ENCODE measurements at regions not wholly inside any gene's neighbourhood (a gene's known extent, or its start where the extent isn't known, plus 50 kb on each side); places are given as distances from the start of the nearest gene placed in this dataset.

- ChIA-PET POLR2A (no interaction called here), CTCF (no interaction called here)
- no peak overlapping the region for H3K27ac ChIP-seq (ENCODE audit: low read depth, low read length)
- no peak overlapping the region for H3K4me3 ChIP-seq (ENCODE audit: low read depth, low read length)
- no peak for TF ChIP-seq CTCF (IDR thresholded peaks at IDR 0.05; ENCODE audit: low read depth, low read length)
- H3K9me3 ChIP-seq (ENCODE audit: control insufficient read depth, insufficient read depth, low read length): no peaks in the 10 kb centered on the region
- no peak for DNase-seq (ENCODE audit: low read depth, low spot score)
- no peaks in the 10 kb centered on the region for H3K27me3 ChIP-seq (ENCODE audit: control insufficient read depth, insufficient read depth, low read length)
These were observed 399.7 kb upstream of the MCTP2 start for GRCh38 chr15:93831641-93832040.

- CTCF ChIA-PET: no interaction called here
- POLR2A ChIA-PET: no interaction called here
These were observed 400.9 kb upstream of the MCTP2 start for GRCh38 chr15:93830221-93831080.

GRCh38 chr15:93829115-93829870 is 402.1 kb upstream of the MCTP2 start:
- POLR2A ChIA-PET: no interaction called here
- H3K27ac ChIP-seq (ENCODE audit: low read depth, low read length): no peak overlapping the region

More at GRCh38 chr15:93830221-93831080, 400.9 kb upstream of the MCTP2 start:
- DNase-seq (ENCODE audit: low read depth, low spot score): no peak
- H3K27ac ChIP-seq (ENCODE audit: low read depth, low read length): no peak overlapping the region
- no peak for TF ChIP-seq CTCF (IDR thresholded peaks at IDR 0.05; ENCODE audit: low read depth, low read length)
- no peak overlapping the region for H3K4me3 ChIP-seq (ENCODE audit: low read depth, low read length)
- no peaks in the 10 kb centered on the region for H3K9me3 ChIP-seq (ENCODE audit: control insufficient read depth, insufficient read depth, low read length)
- H3K27me3 ChIP-seq (ENCODE audit: control insufficient read depth, insufficient read depth, low read length): no peaks in the 10 kb centered on the region

GRCh38 chr15:93826790-93827189 is 404.6 kb upstream of the MCTP2 start:
- TF ChIP-seq CTCF (IDR thresholded peaks at IDR 0.05; ENCODE audit: low read depth, low read length): no peak
- DNase-seq (ENCODE audit: low read depth, low spot score): no peak
- CTCF ChIA-PET: no interaction called here
- POLR2A ChIA-PET: no interaction called here
- Histone ChIP-seq H3K9me3 (ENCODE audit: control insufficient read depth, insufficient read depth, low read length) (no peaks in the 10 kb centered on the region), H3K27ac (ENCODE audit: low read depth, low read length) (no peak overlapping the region), H3K27me3 (ENCODE audit: control insufficient read depth, insufficient read depth, low read length) (no peaks in the 10 kb centered on the region), H3K4me3 (ENCODE audit: low read depth, low read length) (no peak overlapping the region)

More at GRCh38 chr15:93829115-93829870, 402.1 kb upstream of the MCTP2 start:
- no peak for TF ChIP-seq CTCF (IDR thresholded peaks at IDR 0.05; ENCODE audit: low read depth, low read length)
- CTCF ChIA-PET: no interaction called here
- H3K9me3 ChIP-seq (ENCODE audit: control insufficient read depth, insufficient read depth, low read length): no peaks in the 10 kb centered on the region
- no peak overlapping the region for H3K4me3 ChIP-seq (ENCODE audit: low read depth, low read length)
- H3K27me3 ChIP-seq (ENCODE audit: control insufficient read depth, insufficient read depth, low read length): no peaks in the 10 kb centered on the region
- DNase-seq (ENCODE audit: low read depth, low spot score): peak; percentile 10

- no peak overlapping the region for H3K4me3 ChIP-seq (ENCODE audit: low read depth, low read length)
- CTCF ChIA-PET: no interaction called here
- no peaks in the 10 kb centered on the region for H3K9me3 ChIP-seq (ENCODE audit: control insufficient read depth, insufficient read depth, low read length)
- H3K27me3 ChIP-seq (ENCODE audit: control insufficient read depth, insufficient read depth, low read length): no peaks in the 10 kb centered on the region
- POLR2A ChIA-PET: no interaction called here
- TF ChIP-seq CTCF (IDR thresholded peaks at IDR 0.05; ENCODE audit: low read depth, low read length): no peak
- H3K27ac ChIP-seq (ENCODE audit: low read depth, low read length): no peak overlapping the region
- no peak for DNase-seq (ENCODE audit: low read depth, low spot score)
These were observed 405.1 kb upstream of the MCTP2 start for GRCh38 chr15:93826293-93826692.

All from AG04450 (cell line).